VCaP (cell line): ENCODE measurements at regions not wholly inside any gene's neighbourhood (a gene's known extent, or its start where the extent isn't known, plus 50 kb on each side); places are given as distances from the start of the nearest gene placed in this dataset.

ENCODE experiments used
- H3K27ac ChIP-seq: fragments of 450-650 bp; 2 replicates; pipeline ENCODE4 v1.5.1; 2017
- TF ChIP-seq, protein P1 (sequence below): fragments of 450-650 bp; conservative IDR thresholded peaks from 2 replicates; pipeline ENCODE4 v1.5.1; 2017; ENCODE audit warnings: mild to moderate bottlenecking, moderate library complexity

DNA sequence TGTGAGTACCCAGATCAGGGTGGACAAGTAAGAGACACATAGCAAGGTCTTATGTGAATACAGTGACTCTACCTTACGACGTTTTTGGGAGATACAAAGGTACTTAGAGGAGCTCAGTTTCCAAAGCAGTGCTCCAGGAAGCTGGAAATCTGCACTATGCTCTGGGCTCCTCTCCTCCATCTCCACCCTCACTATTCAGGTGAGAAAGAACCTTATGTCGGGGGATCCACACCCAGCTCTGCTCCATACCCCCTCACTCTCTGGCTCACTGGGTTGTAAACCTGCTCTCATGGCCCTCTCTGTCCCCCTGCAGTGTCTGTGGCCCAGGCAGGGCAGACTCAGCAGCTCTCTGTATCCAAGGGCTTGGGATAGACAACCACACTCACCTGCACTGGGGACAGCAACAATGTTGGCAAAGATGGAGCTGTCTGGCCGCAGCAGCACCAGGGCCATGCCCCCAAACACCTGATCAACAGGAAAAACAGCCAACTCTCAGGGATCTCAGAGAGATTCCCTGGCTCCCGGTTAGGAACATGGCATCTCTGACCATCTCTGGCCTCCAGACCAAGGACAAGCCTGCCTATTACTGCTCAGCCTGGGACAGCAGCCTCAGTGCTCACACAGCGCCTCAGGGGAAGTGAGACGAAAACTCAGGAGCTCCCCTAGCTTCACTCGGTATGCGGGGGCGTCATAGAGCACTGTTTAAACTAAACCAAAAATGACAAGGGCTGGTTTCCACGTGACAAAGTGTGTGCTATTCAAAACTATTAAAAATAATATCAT lies 60.9 kb upstream of the TOP3B start:
- H3K27ac ChIP-seq, result no peak overlapping the region
- TF ChIP-seq, protein P1, sequence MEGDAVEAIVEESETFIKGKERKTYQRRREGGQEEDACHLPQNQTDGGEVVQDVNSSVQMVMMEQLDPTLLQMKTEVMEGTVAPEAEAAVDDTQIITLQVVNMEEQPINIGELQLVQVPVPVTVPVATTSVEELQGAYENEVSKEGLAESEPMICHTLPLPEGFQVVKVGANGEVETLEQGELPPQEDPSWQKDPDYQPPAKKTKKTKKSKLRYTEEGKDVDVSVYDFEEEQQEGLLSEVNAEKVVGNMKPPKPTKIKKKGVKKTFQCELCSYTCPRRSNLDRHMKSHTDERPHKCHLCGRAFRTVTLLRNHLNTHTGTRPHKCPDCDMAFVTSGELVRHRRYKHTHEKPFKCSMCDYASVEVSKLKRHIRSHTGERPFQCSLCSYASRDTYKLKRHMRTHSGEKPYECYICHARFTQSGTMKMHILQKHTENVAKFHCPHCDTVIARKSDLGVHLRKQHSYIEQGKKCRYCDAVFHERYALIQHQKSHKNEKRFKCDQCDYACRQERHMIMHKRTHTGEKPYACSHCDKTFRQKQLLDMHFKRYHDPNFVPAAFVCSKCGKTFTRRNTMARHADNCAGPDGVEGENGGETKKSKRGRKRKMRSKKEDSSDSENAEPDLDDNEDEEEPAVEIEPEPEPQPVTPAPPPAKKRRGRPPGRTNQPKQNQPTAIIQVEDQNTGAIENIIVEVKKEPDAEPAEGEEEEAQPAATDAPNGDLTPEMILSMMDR, result no peak

DNA sequence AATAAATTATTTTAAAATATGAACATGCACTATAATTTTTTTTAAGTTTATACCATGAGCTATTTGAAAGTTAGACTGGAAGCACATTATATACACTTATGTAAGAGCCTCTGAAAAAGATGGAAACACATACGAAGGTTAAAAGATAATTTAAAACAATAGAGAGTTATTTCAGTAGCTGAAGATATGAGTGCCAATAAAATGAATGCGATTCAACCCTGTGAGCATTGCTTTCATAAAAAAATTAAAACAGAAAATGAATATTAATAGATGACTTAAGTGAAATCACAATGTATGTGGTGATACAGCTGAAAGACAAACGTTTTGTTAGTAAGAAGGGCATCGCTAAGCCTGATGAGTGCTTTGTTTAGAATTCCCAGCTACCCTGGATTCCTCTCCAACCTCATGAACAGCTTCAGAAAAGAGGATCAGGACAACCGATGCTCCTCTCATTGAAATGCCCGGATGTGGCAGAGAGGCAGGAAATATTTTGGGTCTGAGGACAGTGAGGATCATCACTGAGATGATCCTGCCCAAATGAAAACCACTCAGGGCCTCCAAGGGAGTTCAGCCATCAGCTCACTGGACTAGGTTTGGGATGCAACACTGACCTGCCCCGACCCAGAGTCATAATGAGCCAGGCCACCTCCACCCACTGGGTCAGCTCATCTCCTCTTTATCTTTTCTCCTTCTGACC lies 60.2 kb upstream of the TOP3B start:
- no peak overlapping the region for H3K27ac ChIP-seq
- TF ChIP-seq, protein P1, result no peak

DNA sequence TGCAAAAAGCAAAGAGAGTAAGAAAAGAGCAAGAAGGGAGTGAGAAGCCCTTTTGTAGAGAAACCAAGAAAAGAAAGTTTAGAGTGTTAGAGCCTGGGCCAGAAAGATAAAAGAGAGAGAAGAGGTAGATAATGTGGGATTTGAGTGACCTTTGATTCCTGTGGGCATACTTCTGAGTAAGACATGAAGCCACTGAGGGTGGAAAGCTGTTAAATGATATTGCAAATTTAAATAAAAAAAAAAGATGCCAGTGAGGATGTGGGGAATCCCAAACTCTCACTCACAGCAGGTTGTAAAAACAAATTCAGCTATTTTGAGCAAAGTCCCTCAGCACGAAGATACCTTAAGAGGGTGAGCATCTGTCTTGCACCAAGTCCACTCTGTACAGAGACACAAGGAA lies 59.4 kb upstream of the TOP3B start:
- H3K27ac ChIP-seq, result no peak overlapping the region
- TF ChIP-seq, protein P1, result no peak

DNA sequence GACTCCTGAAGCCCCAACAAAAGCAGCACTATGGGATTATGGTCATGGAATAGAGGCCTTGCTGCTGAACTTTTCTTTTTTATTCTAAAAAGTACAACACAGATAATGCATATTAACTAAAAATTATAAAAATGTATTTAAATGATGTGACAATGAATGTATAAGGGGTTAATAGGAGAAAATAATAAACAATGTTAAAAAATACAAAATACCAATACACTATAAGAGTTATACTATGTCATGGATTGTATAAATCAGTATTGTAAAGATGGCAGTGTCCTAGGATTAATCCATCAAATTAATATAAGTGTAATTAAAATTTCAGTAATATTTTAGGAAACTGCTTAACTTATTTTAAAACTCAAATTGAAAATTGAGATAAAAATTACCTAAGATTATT lies 58.3 kb upstream of the TOP3B start:
- H3K27ac ChIP-seq, result no peak overlapping the region

DNA sequence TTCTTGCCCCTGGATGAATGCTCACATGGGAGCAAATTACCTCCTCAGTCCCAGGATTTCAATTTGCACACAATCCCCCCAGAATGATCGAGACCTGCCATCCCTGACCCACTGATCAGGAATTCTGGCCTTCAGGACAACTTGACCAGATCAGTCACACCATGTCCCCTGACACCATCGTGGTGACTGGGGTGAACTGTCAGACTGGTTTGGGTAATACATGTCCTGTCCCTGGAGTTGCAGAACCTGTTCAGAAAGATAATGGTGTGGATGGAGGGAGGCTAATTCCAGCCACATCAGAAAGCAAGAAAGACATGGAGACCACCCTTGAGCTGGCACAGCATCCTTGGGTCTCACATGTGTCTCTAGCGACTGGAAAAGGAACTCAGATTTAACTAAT lies 57.9 kb upstream of the TOP3B start:
- TF ChIP-seq, protein P1, result no peak
- no peak overlapping the region for H3K27ac ChIP-seq

More for the DNA sequence above, 58.3 kb upstream of the TOP3B start:
- TF ChIP-seq, protein P1, result no peak

DNA sequence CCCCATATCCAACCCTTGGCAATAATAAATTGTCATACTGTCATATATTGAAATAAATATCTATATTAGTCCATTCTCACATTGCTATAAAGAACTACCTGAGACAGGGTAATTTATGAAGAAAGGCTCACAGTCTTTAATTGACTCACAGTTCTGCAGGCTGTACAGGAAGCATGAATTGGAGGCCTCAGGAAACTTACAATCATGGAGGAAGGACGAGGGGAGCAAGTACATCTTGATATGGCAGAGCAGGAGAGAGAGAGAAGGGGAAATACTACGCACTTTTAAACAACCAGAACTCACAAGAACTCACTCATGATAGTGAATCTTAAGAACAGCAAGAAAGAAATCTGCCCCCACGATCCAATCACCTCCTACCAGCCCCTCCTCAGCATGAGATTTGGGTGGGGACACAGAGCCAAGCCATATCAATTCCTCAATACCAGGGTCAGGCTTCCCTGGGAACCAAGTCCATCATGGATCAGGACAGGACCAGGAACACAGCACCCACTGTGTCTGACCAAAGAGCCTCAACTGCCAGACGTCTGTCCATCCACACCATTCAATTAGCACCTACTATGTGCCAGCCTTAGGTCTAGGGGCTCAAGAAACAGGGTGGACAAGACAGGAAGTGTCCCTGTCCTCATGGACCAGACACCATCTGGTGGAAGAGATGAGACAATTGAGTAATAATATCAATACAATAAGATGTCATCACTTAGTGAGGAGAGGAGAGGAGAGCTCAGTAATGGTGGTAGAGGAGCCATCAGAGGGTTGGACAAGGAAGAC lies 56.9 kb upstream of the TOP3B start:
- TF ChIP-seq, protein P1, result no peak

More for the DNA sequence above, 56.9 kb upstream of the TOP3B start:
- H3K27ac ChIP-seq, result no peak overlapping the region
